Suprapubic skin (tissue), 4 donors: ENCODE measurements at regions not wholly inside any gene's neighbourhood (a gene's known extent, or its start where the extent isn't known, plus 50 kb on each side); places are given as distances from the start of the nearest gene placed in this dataset.

Experiments
- DNase-seq, 2 donors: peaks; one replicate each; pipeline ENCODE4 v3.0.0-alpha.2; 2019; ENCODE audit warnings: low spot score in 2 of 2
- H3K27ac ChIP-seq: fragments of 200-600 bp; sonication (generic); one replicate; pipeline ENCODE4 v1.5.1; 2019
- H3K27me3 ChIP-seq: fragments of 200-600 bp; sonication (generic); one replicate; pipeline ENCODE4 v1.5.1; 2019
- H3K36me3 ChIP-seq: fragments of 200-600 bp; sonication (generic); one replicate; pipeline ENCODE4 v1.5.1; 2019
- H3K4me1 ChIP-seq: fragments of 200-600 bp; sonication (generic); one replicate; pipeline ENCODE4 v1.5.1; 2019
- H3K4me3 ChIP-seq: fragments of 200-600 bp; sonication (generic); one replicate; pipeline ENCODE4 v1.5.1; 2019; ENCODE audit warnings: mild to moderate bottlenecking
- H3K9me3 ChIP-seq: fragments of 200-600 bp; sonication (generic); one replicate; pipeline ENCODE4 v1.5.1; 2019
- CTCF ChIP-seq, 2 donors: fragments of 200-600 bp in 1 of 2; fragments of 450-650 bp in 1 of 2; sonication (generic) in 1 of 2; IDR thresholded peaks; one replicate each; pipeline ENCODE4 v1.5.1; 2016 to 2019; ENCODE audit warnings: antibody characterized with exemption in 2 of 2, mild to moderate bottlenecking in 1 of 2, moderate library complexity in 1 of 2
- EP300 ChIP-seq: sonication (generic); formaldehyde crosslinking; IDR thresholded peaks from one replicate; pipeline ENCODE4 v1.6.1; 2017; ENCODE audit warnings: antibody characterized with exemption
- POLR2A ChIP-seq, 2 donors: fragments of 450-650 bp; IDR thresholded peaks; one replicate each; pipeline ENCODE4 v1.6.1; 2017; ENCODE audit warnings: antibody characterized with exemption in 2 of 2, mild to moderate bottlenecking in 2 of 2, moderate library complexity in 2 of 2
- POLR2AphosphoS5 ChIP-seq, 3 donors: sonication (generic); formaldehyde crosslinking; IDR thresholded peaks; one replicate each; pipeline ENCODE4 v1.6.1; 2017; ENCODE audit warnings: antibody characterized with exemption in 3 of 3
- WGBS: methylation state at CpG from one replicate; pipeline ENCODE4 v1.1.5; 2018; 5-methylcytosine and 5-hydroxymethylcytosine counted together

DNA sequence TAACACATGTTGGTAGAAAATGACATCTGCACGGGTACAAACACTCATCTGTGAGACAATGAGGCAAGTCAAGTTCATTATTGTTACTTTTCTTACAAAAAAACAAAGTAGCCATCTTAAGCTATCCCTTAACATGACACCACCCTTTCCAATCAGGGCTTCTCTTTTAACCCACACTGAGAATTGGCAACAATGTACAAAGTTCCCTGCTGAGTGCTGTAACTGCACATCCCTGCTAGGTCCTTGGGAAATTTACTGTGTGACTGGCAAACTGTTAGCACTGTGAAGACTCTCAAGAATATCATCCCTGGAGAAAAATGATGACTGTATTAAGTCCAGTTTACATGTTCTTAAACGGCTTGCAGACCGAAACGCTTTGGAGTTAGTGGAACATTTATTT is 185.8 kb upstream of the PLD5 start:
- TF ChIP-seq CTCF (IDR thresholded peaks at IDR 0.05) (no peak), POLR2A (IDR thresholded peaks at IDR 0.05) (no peak), EP300 (no peak), POLR2AphosphoS5 (IDR thresholded peaks at IDR 0.05) (no peak)
- 69% methylated on average over 4 of the region's 4 CpGs for WGBS
- Histone ChIP-seq H3K36me3 (no peaks in the 10 kb centered on the region), H3K27me3 (no peaks in the 10 kb centered on the region), H3K27ac (no peak overlapping the region), H3K4me3 (no peak overlapping the region), H3K4me1 (no peaks in the 10 kb centered on the region), H3K9me3 (peaks cover 5% of the 10 kb centered on the region)
- DNase-seq, result no peak

DNA sequence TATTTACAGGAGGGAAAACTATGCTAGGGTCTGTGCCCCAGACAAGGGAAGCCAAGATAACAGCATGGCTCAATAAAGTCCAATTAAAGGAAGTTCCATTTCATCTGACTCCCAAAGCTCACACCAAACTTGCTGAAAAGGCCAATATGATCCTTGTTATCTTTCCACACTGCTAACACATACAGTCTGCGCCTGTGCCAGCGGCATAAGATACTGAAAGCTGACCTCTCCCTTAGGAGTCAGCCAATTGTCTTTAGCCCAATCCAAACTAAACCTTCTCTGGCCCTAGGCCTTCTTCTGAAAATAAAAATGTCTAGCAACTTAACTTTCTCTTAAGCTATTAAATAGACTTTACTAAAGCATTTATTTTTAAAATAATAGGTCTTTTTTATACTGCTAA is 179.0 kb upstream of the PLD5 start:
- DNase-seq, result no peak
- no peaks in the 10 kb centered on the region for H3K36me3 ChIP-seq
- WGBS, result 87% methylated on average over 2 of the region's 2 CpGs

DNA sequence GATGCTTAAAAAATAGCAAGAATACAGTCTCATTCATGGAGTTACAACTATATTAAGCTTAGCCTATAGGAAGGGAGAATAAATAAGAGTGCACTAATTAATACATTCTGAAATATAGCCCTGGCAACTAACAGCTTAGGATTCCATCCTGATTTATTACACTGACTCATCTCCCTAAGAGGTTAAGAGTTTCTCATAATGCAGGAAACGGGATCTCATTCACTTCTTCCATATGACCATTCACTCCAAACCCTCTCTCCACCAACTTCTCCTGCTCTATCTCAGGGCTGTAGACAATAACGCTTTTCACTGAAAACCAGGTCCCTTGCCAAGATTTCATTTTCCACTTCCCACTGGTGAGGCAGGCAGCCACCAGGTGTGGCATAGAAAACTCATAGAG is 168.5 kb upstream of the PLD5 start:
- Histone ChIP-seq H3K27ac (no peak overlapping the region), H3K36me3 (no peaks in the 10 kb centered on the region), H3K4me3 (no peak overlapping the region), H3K4me1 (no peaks in the 10 kb centered on the region), H3K9me3 (no peaks in the 10 kb centered on the region), H3K27me3 (no peaks in the 10 kb centered on the region)
- WGBS, result 40% methylated on average over 2 of the region's 2 CpGs
- no peak for TF ChIP-seq POLR2AphosphoS5 (IDR thresholded peaks at IDR 0.05)
- no peak for TF ChIP-seq CTCF (IDR thresholded peaks at IDR 0.05)
- no peak for TF ChIP-seq POLR2A (IDR thresholded peaks at IDR 0.05)
- TF ChIP-seq EP300, result no peak
- no peak for DNase-seq

More for the DNA sequence above, 179.0 kb upstream of the PLD5 start:
- Histone ChIP-seq H3K27ac (no peak overlapping the region), H3K27me3 (no peaks in the 10 kb centered on the region), H3K9me3 (no peaks in the 10 kb centered on the region), H3K4me1 (no peaks in the 10 kb centered on the region), H3K4me3 (no peak overlapping the region)
- TF ChIP-seq POLR2AphosphoS5 (IDR thresholded peaks at IDR 0.05) (no peak), POLR2A (IDR thresholded peaks at IDR 0.05) (no peak), CTCF (IDR thresholded peaks at IDR 0.05) (no peak)

DNA sequence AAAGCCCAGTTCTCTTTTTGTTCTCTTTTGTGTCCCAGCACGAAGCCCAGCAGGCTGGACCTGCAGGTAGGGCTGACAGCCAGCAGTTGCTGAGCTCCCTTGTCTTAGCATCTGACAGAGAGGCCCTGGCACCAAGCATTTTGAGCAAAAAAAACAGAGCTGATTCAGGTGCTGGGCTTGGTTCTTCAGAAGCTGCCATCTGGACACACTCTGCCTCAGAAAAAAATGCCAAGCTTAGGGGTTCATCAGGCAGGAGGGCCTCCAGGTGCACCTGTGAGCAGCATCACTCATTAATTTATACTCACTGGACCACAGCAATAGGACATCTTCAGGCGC is 167.1 kb upstream of the PLD5 start:
- Histone ChIP-seq H3K9me3 (no peaks in the 10 kb centered on the region), H3K4me1 (no peaks in the 10 kb centered on the region), H3K36me3 (no peaks in the 10 kb centered on the region), H3K4me3 (no peak overlapping the region), H3K27me3 (no peaks in the 10 kb centered on the region), H3K27ac (no peak overlapping the region)
- WGBS, result 41% methylated on average over 2 of the region's 2 CpGs
- TF ChIP-seq POLR2AphosphoS5 (IDR thresholded peaks at IDR 0.05) (no peak), CTCF (IDR thresholded peaks at IDR 0.05) (no peak), EP300 (no peak)
- no peak for DNase-seq

DNA sequence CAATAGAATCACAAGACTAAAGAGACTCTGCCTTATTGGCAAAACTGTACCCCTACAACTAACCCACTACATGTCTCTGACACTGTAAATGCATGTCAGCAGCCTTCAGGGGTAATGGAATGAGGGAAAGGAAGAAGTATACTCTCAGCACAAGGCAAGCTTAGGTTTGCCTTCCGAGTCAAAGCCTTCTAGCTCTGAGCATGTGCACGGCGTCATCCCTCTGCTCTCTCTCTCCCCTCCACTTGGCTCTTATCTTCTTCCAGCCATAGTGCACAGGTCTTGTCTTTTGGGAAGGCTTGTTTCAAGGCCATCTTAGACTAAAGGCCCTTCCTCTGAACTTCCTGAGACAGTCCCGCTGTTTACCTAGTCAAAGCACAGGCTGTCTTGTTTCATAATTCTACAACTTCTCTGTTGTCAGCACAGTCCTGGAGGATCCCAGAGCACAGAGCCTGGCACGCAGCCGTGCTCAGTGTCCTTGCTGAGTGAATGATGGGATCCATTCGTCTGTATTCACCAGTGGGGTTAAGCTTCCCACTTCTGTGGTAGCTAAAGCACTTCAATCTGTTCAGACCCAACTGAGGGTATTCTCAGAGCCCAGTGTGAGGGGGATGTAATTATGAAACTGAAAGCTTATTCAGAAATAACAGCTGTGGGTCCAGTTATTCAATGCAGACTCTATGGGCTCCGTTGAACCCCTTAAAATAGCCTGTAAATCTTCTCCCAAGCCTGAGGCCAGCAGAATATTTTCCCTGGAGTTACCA is 166.5 kb upstream of the PLD5 start:
- H3K9me3 ChIP-seq, result no peaks in the 10 kb centered on the region
- no peak overlapping the region for H3K27ac ChIP-seq
- no peaks in the 10 kb centered on the region for H3K4me1 ChIP-seq
- H3K36me3 ChIP-seq, result no peaks in the 10 kb centered on the region
- H3K27me3 ChIP-seq, result no peaks in the 10 kb centered on the region
- H3K4me3 ChIP-seq, result no peak overlapping the region
- DNase-seq, result no peak
- TF ChIP-seq EP300, result no peak
- TF ChIP-seq POLR2A (IDR thresholded peaks at IDR 0.05), result no peak
- no peak for TF ChIP-seq POLR2AphosphoS5 (IDR thresholded peaks at IDR 0.05)
- no peak for TF ChIP-seq CTCF (IDR thresholded peaks at IDR 0.05)
- 79% methylated on average over 8 of the region's 8 CpGs for WGBS
